NB4 (cell line): ENCODE measurements at regions not wholly inside any gene's neighbourhood (a gene's known extent, or its start where the extent isn't known, plus 50 kb on each side); places are given as distances from the start of the nearest gene placed in this dataset.

Experiments used
- CTCF ChIP-seq: IDR thresholded peaks from one replicate; pipeline ENCODE4 v1.5.1; 2012; ENCODE audit warnings: low read depth, low read length
- MAX ChIP-seq: IDR thresholded peaks from 2 replicates; pipeline ENCODE4 v1.6.1; 2011; ENCODE audit warnings: low read depth, low read length
- MYC ChIP-seq: IDR thresholded peaks from 2 replicates; pipeline ENCODE4 v1.6.1; 2011; ENCODE audit warnings: low read depth, low read length
- POLR2A ChIP-seq: IDR thresholded peaks from 2 replicates; pipeline ENCODE4 v1.6.1; 2011; ENCODE audit warnings: mild to moderate bottlenecking; ENCODE audit not compliant: insufficient read length; ENCODE audit errors: extremely low read depth

- no peak for TF ChIP-seq CTCF
- TF ChIP-seq POLR2A = no peak
- TF ChIP-seq MAX = no peak
- TF ChIP-seq MYC = no peak
Observed at GRCh38 chr13:44840131-44840530, 149.1 kb downstream of the NUFIP1 start.
